ENCODE measurements at regions not wholly inside any gene's neighbourhood (a gene's known extent, or its start where the extent isn't known, plus 50 kb on each side); places are given as distances from the start of the nearest gene placed in this dataset.
"Not testable (repeated sequence)": the region's sequence is repeated elsewhere in the genome, so short reads cannot be mapped to it uniquely, and the experiment has no call there.

DNA sequence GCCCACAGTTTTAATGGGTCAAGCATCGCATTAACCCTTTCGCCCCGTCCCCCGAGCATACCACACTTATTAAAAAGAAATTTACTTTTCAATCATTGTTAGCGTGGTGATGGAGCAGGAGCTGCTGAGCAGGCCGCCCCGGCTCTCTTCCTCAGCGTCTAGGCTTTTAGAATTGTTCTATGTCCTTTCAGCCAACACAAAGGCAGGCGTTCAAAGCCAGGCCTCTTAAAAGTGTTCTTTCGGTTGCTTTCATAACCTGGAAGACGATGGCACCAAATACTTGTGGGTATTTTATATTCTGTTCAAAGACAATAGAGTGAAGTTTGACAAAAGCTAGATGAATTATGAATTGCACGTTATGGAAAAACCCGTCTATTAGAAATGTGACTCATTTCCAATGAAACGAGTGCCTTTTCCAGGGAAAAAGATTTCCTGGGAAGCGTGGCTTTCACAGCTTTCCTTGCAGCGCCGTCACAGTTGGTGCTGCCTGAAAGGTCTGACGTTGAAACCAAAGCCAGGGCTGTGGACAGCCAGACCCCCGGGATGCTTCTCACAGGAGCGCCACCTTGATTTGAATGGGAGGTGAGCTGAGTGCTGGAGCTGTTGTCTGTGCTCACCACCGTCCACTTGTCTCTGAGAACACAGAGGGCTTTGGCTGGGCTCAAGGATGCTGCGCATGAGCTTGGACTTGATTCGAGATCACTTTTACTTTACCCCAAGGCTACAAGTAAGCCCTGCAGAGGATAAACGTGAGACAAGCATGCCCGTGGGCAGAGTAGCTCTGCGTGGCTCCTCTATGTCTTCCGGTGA is 78.8 kb downstream of the SOX1 start:
- no peak for DNase-seq (ENCODE audit: low spot score)

DNA sequence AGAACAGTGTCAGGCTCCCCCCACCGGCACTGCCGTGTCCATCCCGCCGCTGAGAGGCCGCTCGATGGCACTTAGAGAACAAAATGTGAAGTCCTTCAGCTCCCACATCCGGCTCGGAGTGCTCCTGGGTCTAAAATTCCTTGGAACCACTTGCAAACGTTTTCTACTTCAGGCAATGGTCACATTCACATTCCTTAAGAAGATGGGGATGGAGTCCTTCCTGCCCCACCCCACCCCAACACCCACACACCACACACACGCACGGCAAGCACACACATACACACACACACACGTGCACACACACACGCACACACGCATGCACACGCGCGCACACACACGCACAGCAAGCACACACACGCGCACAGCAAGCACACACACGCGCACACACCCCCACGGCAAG is 83.4 kb downstream of the SOX1 start:
- no peak for DNase-seq (ENCODE audit: low spot score)

DNA sequence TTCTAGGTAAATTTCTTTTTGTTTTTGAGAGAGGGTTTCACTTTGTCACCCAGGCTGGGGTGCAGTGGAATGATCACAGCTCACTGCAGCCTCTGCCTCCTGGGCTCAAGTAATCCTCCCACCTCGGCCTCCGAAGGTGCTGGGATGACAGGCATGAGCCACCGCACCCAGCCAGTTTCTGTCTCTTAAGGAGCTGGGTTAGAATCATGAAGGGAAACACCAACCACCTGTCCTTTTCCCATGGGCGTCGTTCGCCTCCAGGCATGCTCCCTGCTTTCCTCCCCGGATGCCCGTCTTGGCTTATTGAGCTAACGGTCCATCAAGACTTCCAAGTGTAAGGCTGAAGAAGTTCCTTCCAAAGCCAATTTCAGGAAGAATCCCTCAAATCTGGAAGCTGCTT is 85.9 kb downstream of the SOX1 start:
- DNase-seq (ENCODE audit: low spot score): no peak

DNA sequence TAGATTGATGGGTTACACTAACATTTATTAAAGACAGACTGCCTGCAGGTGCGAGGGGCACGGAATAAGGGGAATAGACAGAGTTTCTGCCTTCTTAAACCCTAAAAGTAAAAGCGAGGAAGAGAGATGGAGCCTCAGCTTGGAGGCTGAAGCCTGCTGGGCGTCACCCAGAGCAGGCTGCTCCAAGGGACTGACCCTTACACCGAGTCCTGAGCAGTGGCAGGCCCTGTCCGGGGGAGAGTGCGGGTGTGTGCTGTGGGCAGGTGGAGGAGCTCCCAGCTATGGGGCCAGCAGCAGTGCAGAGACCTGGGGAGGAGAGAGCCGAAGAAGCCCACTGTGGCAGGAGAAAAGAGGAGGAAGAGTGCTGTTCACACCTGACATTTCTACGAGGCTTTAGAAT is 86.4 kb downstream of the SOX1 start:
- DNase-seq (ENCODE audit: low spot score): no peak

DNA sequence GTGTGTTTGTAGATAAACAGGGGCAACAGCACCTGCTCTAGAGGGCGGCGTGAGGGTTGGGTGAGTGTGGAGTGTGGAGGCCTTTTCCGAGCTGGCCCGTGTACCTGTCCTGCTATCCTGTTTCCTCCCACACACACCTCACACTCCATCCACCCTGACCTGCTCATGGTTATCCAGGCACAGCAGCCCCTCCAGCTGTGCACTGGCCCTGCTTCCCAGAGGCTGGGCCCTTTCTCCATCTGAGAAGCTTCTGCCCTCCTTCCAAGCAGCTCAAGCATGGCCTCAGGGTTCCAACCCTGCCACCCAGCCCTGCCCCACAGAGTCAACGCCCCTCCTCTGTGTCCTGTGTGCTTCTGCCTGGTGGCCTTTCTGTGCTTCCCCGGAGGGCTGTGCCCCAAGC is 86.9 kb downstream of the SOX1 start:
- DNase-seq (ENCODE audit: low spot score): no peak

DNA sequence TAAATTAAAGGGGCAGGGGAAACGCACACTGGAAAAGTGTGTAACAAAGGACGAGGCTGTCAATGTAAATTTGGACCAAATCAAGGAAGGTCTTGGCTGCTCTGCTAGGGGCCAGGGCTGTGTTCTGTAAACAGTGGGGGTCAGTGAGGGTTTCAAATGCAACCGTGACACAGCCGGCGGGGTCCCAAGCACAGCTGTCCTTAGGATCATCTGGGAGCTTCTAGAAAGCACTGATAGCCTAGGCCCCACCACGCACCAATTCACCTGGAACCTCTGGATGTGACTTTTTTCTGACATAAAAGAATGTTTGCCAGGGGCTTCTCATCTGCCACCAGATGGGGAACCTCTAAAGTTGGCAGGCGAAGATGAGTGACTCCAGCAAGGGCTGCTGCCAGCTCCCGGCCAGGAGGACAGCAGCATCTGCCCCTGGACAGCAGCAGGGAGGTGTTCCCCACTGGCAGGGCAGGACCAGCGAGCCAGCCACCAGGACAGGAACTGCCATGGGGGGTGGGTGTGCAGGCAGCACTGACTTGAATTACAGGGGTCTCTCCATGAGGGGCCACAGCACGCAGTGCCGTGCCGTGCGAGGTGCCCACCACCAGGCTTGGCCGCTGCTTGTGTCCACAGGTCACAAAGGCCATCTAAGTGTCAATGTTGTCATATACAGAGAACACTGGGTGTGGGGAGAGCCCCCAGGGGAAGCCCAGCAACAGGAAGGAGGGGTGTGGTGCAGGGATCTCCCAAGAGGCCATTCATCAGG is 87.5 kb downstream of the SOX1 start:
- DNase-seq (ENCODE audit: low spot score): no peak

DNA sequence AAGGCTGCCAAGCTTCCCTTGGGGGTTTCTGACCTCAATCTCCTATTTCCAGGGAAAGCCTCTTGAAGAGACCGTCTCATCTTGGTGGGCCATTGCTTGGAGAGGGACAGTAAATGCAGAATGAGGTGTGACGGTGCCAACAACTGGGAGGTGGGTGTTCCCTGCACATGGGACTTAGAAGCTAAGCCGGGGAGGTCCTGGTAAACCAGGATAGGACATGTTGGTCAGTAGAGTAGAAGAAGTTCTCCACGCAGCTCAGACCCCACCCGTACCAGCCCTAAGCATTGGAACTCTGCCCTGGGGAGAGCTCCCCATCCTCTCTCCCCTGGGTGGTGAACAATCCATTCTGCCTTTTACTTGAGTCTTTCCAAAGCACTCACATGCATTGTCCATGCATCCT is 92.0 kb downstream of the SOX1 start:
- DNase-seq (ENCODE audit: low spot score): no peak

DNA sequence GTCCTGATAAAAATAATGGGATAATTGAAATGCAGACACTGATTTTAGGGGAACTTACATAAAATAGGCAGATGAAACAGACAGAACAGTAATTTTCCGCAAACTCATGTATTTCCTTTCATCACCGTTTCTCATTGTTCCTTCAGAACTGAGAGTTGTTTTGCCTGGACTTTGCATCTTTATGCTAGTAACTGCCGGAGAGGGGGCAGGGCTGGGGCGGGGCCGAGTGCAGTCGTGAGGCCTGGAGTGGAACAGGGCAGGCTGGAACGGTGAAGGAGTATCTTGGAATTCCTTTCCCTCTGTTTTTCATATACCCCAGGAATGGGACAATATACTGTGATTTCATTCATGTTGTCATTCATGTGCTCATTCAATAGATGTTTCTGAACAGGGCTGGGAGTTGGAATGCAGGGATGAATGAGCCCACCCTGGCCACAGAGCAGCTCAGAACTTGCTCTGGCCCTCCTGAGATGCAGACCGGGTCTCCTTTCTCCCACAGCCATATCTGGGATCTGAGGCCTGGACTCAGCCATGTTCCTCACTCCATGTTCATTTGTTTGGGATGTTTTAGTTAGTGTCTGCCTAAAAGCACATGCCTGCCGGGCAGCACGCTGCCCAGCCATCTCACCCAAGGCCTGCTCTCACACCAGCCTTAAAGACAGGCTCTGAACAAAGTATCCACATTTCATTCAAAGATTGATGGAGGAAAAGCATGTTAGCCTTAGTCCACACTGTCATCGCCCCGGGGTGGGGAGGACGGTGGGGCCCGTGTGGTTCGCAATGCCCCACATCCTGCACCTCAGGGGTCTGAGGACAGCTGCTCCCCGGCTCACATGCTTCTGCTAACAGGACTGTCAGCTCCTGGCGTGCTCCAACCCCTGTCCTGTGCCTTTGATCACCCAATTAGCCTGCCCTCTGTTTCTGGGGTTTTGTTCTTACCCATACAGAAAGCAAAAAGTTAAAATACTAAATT is 92.9 kb downstream of the SOX1 start:
- no peak for DNase-seq (ENCODE audit: low spot score)

DNA sequence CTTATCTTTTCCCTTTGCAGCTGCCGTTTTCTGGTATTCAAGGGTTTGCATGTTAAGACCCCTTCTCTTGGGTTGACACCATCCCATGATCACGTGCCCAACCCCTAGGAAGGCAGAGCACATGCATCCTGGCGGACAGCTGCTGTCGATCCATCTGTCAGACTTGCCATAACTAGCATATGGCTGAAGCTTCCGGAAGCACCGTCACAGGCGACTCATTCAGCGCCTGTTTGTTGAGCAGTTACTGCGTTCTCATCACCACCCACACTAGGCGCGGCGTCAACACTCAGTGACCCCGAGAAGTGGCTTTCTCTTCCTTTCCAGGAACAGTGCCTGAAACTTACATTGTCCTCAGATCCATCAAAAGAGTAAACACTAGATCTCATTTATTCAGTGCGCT is 93.6 kb downstream of the SOX1 start:
- DNase-seq (ENCODE audit: low spot score): no peak

DNA sequence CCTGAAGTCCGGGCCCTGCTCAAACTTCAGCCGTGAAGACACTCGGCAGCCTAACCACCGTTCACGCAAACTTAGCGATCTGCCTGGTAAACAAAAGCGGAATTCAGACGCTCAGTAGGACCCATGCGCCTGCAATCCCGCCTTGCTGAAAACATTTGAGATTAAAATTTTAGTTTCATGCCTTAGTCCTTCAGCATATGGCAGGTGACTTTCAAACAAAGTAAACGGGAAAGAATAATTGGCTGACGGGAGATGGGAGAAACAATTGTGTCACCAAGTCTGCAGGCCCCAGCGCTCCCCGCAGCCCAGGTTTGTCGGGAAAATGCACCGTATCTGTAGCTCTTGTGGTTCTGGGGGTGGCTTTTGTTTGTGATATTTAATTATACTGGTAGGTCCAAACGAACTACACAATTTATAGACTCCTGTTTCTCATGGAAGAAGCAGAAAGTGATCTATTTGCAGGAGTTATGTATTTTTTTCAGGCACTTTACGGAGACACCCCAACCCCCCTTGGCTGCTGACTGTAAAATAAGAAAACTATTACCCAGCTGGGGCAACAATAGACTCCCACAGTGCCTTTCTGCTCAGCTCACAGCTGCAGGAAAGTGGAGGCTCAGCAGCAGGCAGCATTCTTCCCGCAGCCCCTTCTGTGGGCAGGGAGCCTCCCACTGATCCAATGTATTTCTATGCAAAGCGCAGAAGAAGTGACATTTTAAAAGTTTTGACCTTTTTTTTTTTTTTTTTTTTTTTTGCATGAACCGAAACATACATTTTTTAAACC is 94.8 kb downstream of the SOX1 start:
- no peak for DNase-seq (ENCODE audit: low spot score)

DNA sequence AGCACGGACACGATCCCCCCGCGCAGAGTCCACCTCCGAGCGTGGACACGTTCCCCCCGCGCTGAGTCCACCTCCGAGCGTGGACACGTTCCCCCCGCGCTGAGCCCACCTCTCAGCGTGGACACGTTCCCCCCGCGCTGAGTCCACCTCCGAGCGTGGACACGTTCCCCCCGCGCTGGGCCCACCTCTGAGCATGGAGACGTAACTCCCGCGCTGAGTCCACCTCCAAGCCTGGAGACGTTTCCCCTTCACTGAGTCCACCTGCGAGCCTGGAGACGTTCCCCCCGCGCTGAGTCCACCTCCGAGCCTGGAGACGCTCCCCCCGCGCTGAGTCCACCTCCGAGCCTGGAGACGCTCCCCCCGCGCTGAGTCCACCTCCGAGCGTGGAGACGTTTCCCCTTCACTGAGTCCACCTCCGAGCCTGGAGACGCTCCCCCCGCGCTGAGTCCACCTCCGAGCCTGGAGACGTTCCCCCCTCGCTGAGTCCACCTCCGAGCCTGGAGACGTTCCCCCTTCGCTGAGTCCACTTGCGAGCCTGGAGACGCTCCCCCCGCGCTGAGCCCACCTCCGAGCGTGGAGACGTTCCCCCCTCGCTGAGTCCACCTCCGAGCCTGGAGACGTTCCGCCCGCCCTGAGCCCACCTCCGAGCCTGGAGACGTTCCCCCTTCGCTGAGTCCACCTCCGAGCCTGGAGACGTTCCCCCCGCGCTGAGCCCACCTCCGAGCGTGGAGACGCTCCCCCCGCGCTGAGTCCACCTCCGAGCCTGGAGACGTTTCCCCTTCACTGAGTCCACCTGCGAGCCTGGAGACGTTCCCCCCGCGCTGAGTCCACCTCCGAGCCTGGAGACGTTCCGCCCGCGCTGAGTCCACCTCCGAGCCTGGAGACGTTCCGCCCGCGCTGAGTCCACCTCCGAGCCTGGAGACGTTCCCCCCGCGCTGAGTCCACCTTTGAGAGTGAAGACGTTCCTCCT is 97.0 kb downstream of the SOX1 start:
- DNase-seq (ENCODE audit: low spot score): not testable (repeated sequence)

DNA sequence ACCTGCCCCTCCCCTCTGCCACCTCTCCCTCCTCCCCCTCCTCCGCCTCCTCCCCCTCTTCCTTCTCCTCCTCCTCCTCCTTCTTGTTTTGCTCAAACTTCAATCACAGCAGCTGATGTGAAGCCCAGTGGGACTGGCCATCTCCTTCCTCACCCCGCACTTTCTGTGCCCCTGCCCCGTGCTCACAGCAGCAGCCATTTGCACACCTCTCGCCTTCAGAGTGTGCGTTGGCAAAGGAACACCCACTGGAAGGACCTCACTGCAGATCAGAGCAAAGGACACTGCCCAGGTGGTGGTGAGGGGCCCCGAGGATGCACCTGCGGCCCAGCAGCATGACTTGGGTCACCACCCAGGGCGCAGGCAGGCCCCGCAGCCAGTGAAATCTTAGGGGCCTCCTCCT is 98.8 kb downstream of the SOX1 start:
- DNase-seq (ENCODE audit: low spot score): no peak

DNA sequence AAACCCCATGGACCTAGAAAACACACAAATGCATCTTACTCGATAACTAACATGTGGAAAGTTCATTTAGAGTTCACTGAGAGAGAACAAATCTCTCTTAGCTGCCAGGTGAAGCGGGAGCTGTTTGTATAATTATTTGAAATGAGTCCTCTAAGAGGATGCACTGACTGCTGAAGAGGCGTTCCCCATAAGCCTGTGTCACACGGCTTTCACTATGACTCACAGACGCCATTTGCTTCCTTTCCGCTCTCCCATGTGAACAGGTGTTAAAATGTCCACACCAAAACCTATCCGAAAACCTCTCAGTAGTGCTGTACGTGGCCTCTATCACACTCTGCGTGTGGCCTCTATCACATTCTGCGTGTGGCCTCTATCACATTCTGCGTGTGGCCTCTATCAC is 101.8 kb downstream of the SOX1 start:
- DNase-seq (ENCODE audit: low spot score): no peak

DNA sequence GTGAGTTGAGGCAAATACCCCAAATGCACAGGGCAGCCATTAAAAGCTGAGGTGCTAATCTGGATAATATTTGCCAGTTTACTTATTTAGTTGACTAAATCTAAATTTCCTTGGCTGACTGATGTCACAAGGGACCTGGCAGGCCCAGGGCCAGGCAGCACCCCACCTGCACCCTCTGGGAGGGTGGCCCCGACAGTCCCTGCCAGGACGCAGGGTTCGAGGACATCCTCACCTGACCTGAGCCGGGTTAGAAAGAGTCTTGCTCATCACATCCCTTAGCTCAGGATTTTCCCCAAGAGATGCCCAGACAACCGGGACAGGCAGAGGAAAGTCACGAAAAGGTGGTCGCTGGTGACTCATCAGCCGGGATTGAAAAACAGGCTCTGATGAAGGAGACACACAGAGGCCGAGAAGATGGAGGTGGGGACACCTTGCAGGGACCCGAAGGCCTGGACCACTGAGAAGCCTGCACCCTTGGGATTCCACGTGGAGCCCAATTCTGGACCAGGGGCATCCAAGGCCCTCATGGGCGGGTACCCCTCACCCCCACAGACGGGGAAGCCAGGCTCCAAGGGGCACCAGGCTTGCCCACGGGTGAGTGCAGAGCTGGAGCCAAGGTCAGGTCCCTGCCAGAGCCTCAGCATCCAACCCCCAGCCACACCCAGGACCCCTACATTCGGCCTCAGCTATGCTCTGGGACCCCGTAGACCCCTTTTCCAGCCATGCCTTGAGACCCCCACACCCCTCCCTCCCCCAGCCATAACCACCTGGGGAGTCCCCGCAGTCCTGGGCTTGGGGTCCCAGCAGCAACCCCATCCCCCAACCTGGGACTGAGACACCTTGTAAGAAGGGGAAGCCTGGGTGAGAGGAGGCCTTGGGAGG is 103.2 kb downstream of the SOX1 start:
- no peak for DNase-seq (ENCODE audit: low spot score)

DNA sequence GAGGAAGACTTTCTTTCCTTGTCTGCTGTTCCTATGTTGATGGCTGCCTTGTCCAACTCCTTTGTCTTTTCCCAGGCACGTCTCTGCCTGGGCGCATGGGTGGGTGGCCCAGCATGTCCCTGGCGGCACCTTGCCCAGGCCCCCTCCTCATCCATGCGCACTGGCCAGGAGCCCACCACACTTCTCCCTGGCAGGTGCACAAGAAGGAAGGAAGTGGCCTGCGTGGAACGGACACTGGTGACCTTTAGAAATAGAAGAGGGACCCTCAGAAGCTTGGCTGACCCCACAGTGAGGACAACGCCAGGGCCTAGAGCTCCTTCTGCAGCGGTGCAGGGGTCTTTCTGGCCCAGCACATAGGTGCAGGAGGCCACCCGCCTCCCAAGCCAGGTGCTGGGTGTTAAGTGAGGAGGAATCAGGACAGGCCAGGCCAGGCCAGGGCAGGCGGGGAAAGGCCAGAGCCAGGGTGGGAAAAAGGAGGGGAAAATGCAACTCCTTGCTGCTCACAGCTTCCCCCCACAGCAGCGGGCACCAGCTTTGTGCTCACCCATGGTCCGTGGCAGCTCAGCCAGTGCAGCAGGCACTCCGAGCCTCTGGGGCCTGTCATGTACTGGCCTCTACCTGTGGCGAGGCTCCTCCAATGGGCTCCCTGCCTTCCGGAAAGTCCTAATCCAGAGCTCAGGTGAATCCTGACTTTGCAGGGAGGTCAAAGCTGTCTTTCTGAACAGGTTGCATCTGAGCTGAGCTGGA is 104.0 kb downstream of the SOX1 start:
- no peak for DNase-seq (ENCODE audit: low spot score)

DNA sequence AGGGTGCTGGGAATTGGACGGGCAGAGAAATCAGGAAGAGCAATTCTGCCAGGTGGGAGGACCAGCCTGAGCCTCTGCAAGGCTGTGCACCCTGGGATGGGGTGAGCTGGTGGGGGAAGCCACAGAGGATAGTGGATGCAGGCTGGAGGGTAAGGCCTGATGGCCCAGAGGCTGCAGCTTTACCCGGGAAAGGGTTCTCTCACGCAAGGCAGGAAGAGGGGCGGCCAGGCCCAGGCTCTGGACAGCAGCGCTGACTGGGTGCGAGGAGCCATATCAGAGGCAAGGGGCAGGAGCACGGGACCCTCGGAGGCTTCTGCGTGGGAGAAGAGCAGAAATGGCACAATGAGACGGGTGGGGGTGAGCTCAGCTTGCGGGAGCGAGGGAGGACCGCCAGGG is 104.6 kb downstream of the SOX1 start:
- no peak for DNase-seq (ENCODE audit: low spot score)

DNA sequence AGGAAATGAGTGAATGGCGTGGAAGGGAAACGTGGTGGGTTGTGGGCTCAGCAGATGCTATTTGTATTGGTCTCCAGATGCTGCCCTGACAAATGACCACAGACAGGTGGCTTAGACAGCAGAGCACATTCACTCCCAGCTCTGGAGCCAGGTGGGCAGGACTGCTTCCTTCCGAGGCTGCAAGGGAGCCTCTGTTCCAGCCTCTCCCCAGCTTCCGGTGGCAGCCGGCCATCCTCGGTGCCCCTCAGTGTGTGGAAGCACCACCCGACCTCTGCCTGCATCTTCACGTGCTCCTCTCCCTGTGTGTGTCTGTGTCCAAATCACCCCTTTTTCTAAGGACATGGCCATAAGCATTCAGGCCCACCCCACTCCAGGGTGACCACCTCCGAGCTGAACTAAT is 105.1 kb downstream of the SOX1 start:
- DNase-seq (ENCODE audit: low spot score): no peak

DNA sequence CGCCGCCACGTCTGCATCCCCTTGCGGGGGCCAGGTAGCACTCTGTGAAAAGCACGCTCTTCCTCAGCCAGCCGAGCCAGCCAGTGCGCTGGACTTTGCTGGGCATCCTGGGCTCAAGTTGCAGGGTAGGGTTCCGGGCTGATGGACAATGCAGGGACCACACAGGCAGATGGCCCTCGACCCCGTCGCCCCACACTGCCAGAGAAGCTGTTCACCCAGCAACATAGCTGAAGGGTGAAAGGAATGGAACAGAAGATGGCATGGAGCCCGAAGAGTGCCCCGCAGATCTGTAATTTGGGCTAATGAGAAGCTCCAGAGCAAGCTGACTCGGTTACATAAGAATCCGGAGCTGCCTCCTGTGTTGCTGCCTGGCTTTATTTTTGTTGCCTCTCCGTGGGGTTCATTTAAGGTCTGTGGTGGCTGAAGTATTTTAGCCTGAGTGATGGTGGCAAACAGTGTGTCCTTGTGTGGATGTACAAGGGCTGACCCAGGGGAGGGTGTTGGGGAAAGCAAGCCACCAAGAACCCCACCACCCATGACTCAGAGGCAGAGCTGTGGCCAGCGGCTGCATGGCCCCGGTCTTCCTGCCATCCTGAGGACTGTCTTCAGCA is 105.8 kb downstream of the SOX1 start:
- DNase-seq (ENCODE audit: low spot score): peak; percentile 74
